ENCODE measurements at regions not wholly inside any gene's neighbourhood (a gene's known extent, or its start where the extent isn't known, plus 50 kb on each side); places are given as distances from the start of the nearest gene placed in this dataset.
"Not testable (repeated sequence)": the region's sequence is repeated elsewhere in the genome, so short reads cannot be mapped to it uniquely, and the experiment has no call there.

- DNase-seq, result no peak
- H3K36me3 Mint-ChIP-seq, result no peaks in the 10 kb centered on the region
- CTCF ChIA-PET, result no interaction called here
- peaks cover 14% of the 10 kb centered on the region for H3K27me3 Mint-ChIP-seq
- intact Hi-C loops (cut with micrococcal nuclease), result no loop called here
- H3K4me3 Mint-ChIP-seq, result no peak overlapping the region
- no peak overlapping the region for H3K27ac Mint-ChIP-seq
- POLR2A ChIA-PET, result no interaction called here
- no peaks in the 10 kb centered on the region for H3K4me1 Mint-ChIP-seq (ENCODE audit: low read depth)
- no peaks in the 10 kb centered on the region for H3K9me3 Mint-ChIP-seq
These were observed 61.1 kb upstream of the SEM1 start for GRCh38 chr7:96770758-96771157.

- Mint-ChIP-seq H3K4me1 (ENCODE audit: low read depth) (no peaks in the 10 kb centered on the region), H3K36me3 (no peaks in the 10 kb centered on the region), H3K27ac (no peak overlapping the region), H3K27me3 (peaks cover 14% of the 10 kb centered on the region), H3K9me3 (no peaks in the 10 kb centered on the region), H3K4me3 (no peak overlapping the region)
- ChIA-PET POLR2A (no interaction called here), CTCF (no interaction called here)
- intact Hi-C loops (cut with micrococcal nuclease), result no loop called here
- DNase-seq, result no peak
These were observed 62.6 kb upstream of the SEM1 start for GRCh38 chr7:96772139-96772694.

GRCh38 chr7:96773483-96773882 is 63.8 kb upstream of the SEM1 start:
- CTCF ChIA-PET, result no interaction called here
- POLR2A ChIA-PET, result no interaction called here
- Mint-ChIP-seq H3K36me3 (no peaks in the 10 kb centered on the region), H3K4me3 (no peak overlapping the region), H3K4me1 (ENCODE audit: low read depth) (no peaks in the 10 kb centered on the region), H3K27me3 (peaks cover 16% of the 10 kb centered on the region), H3K27ac (no peak overlapping the region), H3K9me3 (no peaks in the 10 kb centered on the region)
- DNase-seq, result no peak
- intact Hi-C loops (cut with micrococcal nuclease), result no loop called here

GRCh38 chr7:96774358-96774757 is 64.7 kb upstream of the SEM1 start:
- H3K4me1 Mint-ChIP-seq (ENCODE audit: low read depth), result no peaks in the 10 kb centered on the region

GRCh38 chr7:96775046-96775445 is 65.4 kb upstream of the SEM1 start:
- no peaks in the 10 kb centered on the region for H3K9me3 Mint-ChIP-seq
- ChIA-PET CTCF (no interaction called here), POLR2A (no interaction called here)
- DNase-seq, result no peak
- H3K36me3 Mint-ChIP-seq, result no peaks in the 10 kb centered on the region
- H3K4me3 Mint-ChIP-seq, result no peak overlapping the region
- peaks cover 15% of the 10 kb centered on the region for H3K27me3 Mint-ChIP-seq
- no peak overlapping the region for H3K27ac Mint-ChIP-seq
- no peaks in the 10 kb centered on the region for H3K4me1 Mint-ChIP-seq (ENCODE audit: low read depth)
- intact Hi-C loops (cut with micrococcal nuclease), result no loop called here

More at GRCh38 chr7:96774358-96774757, 64.7 kb upstream of the SEM1 start:
- Mint-ChIP-seq H3K36me3 (no peaks in the 10 kb centered on the region), H3K9me3 (no peaks in the 10 kb centered on the region), H3K27ac (no peak overlapping the region), H3K4me3 (no peak overlapping the region), H3K27me3 (peaks cover 15% of the 10 kb centered on the region)
- ChIA-PET CTCF (no interaction called here), POLR2A (no interaction called here)
- intact Hi-C loops (cut with micrococcal nuclease), result no loop called here
- no peak for DNase-seq

- POLR2A ChIA-PET, result no interaction called here
- Mint-ChIP-seq H3K36me3 (no peaks in the 10 kb centered on the region), H3K27ac (no peak overlapping the region), H3K4me1 (ENCODE audit: low read depth) (no peaks in the 10 kb centered on the region), H3K9me3 (no peaks in the 10 kb centered on the region), H3K27me3 (peaks cover 10% of the 10 kb centered on the region), H3K4me3 (no peak overlapping the region)
- no peak for DNase-seq
- intact Hi-C loops (cut with micrococcal nuclease), result no loop called here
- CTCF ChIA-PET, result interaction anchor here (1.1 kb wide), 1 partner anchor 249 kb away, joined by 4 read pairs; no protein-coding TSS in a partner anchor
These were observed 68.6 kb upstream of the SEM1 start for GRCh38 chr7:96778263-96778662.

- POLR2A ChIA-PET, result no interaction called here
- intact Hi-C loops (cut with micrococcal nuclease), result no loop called here
- Mint-ChIP-seq H3K36me3 (no peaks in the 10 kb centered on the region), H3K27me3 (peaks cover 6% of the 10 kb centered on the region), H3K9me3 (no peaks in the 10 kb centered on the region), H3K27ac (no peak overlapping the region), H3K4me1 (ENCODE audit: low read depth) (no peaks in the 10 kb centered on the region), H3K4me3 (no peak overlapping the region)
- DNase-seq, result no peak
- CTCF ChIA-PET, result no interaction called here
These were observed 72.3 kb upstream of the SEM1 start for GRCh38 chr7:96781919-96782318.

GRCh38 chr7:96782686-96783298 is 73.1 kb upstream of the SEM1 start:
- POLR2A ChIA-PET; H3K9me3 Mint-ChIP-seq; CTCF ChIA-PET; intact Hi-C loops (cut with micrococcal nuclease); DNase-seq; H3K4me3 Mint-ChIP-seq; H3K4me1 Mint-ChIP-seq (ENCODE audit: low read depth); H3K27me3 Mint-ChIP-seq; H3K27ac Mint-ChIP-seq; H3K36me3 Mint-ChIP-seq: not testable (repeated sequence)

- H3K4me3 Mint-ChIP-seq, result no peak overlapping the region
- POLR2A ChIA-PET, result no interaction called here
- H3K4me1 Mint-ChIP-seq (ENCODE audit: low read depth), result no peaks in the 10 kb centered on the region
- CTCF ChIA-PET, result interaction anchor here (0.6 kb wide), 1 partner anchor 113 kb away, joined by 3 read pairs; no protein-coding TSS in a partner anchor
- no peaks in the 10 kb centered on the region for H3K27me3 Mint-ChIP-seq
- H3K27ac Mint-ChIP-seq, result no peak overlapping the region
- H3K36me3 Mint-ChIP-seq, result no peaks in the 10 kb centered on the region
- DNase-seq, result no peak
- no peaks in the 10 kb centered on the region for H3K9me3 Mint-ChIP-seq
- intact Hi-C loops (cut with micrococcal nuclease), result no loop called here
These were observed 75.0 kb upstream of the SEM1 start for GRCh38 chr7:96784597-96784996.

- intact Hi-C loops (cut with micrococcal nuclease), result no loop called here
- H3K4me1 Mint-ChIP-seq (ENCODE audit: low read depth), result no peaks in the 10 kb centered on the region
- no peaks in the 10 kb centered on the region for H3K27me3 Mint-ChIP-seq
- ChIA-PET CTCF (no interaction called here), POLR2A (no interaction called here)
- H3K4me3 Mint-ChIP-seq, result no peak overlapping the region
- H3K27ac Mint-ChIP-seq, result no peak overlapping the region
- no peaks in the 10 kb centered on the region for H3K9me3 Mint-ChIP-seq
- DNase-seq, result no peak
- no peaks in the 10 kb centered on the region for H3K36me3 Mint-ChIP-seq
These were observed 76.8 kb upstream of the SEM1 start for GRCh38 chr7:96786261-96786997.

- no peak for DNase-seq
- H3K27me3 Mint-ChIP-seq, result peaks cover 4% of the 10 kb centered on the region
- H3K36me3 Mint-ChIP-seq, result no peaks in the 10 kb centered on the region
- CTCF ChIA-PET, result no interaction called here
- POLR2A ChIA-PET, result no interaction called here
- no peak overlapping the region for H3K27ac Mint-ChIP-seq
- no peak overlapping the region for H3K4me3 Mint-ChIP-seq
- no peaks in the 10 kb centered on the region for H3K4me1 Mint-ChIP-seq (ENCODE audit: low read depth)
- no peaks in the 10 kb centered on the region for H3K9me3 Mint-ChIP-seq
- intact Hi-C loops (cut with micrococcal nuclease), result no loop called here
These were observed 77.4 kb upstream of the SEM1 start for GRCh38 chr7:96786998-96787395.

GRCh38 chr7:96789914-96790313 is 80.3 kb upstream of the SEM1 start:
- no peaks in the 10 kb centered on the region for H3K4me1 Mint-ChIP-seq (ENCODE audit: low read depth)
- DNase-seq, result no peak
- H3K4me3 Mint-ChIP-seq, result no peak overlapping the region
- ChIA-PET CTCF (no interaction called here), POLR2A (no interaction called here)
- intact Hi-C loops (cut with micrococcal nuclease), result no loop called here
- no peaks in the 10 kb centered on the region for H3K36me3 Mint-ChIP-seq
- no peaks in the 10 kb centered on the region for H3K9me3 Mint-ChIP-seq
- peaks cover 11% of the 10 kb centered on the region for H3K27me3 Mint-ChIP-seq
- H3K27ac Mint-ChIP-seq, result no peak overlapping the region

GRCh38 chr7:96792115-96792514 is 82.5 kb upstream of the SEM1 start:
- H3K36me3 Mint-ChIP-seq, result no peaks in the 10 kb centered on the region
- no peaks in the 10 kb centered on the region for H3K9me3 Mint-ChIP-seq
- DNase-seq, result no peak
- ChIA-PET POLR2A (no interaction called here), CTCF (no interaction called here)
- H3K27ac Mint-ChIP-seq, result no peak overlapping the region
- intact Hi-C loops (cut with micrococcal nuclease), result no loop called here
- H3K27me3 Mint-ChIP-seq, result peaks cover 11% of the 10 kb centered on the region
- H3K4me3 Mint-ChIP-seq, result no peak overlapping the region
- no peaks in the 10 kb centered on the region for H3K4me1 Mint-ChIP-seq (ENCODE audit: low read depth)

Data from activated CD4-positive, alpha-beta memory T cell treated with anti-CD3 and anti-CD28 coated beads for 36 hours (primary cell).